H9 (cell line): ENCODE measurements at regions not wholly inside any gene's neighbourhood (a gene's known extent, or its start where the extent isn't known, plus 50 kb on each side); places are given as distances from the start of the nearest gene placed in this dataset.

Source experiments
- DNase-seq: peaks from one replicate; pipeline ENCODE4 v3.0.0-alpha.2; 2017
- H2AFZ ChIP-seq: one replicate; pipeline ENCODE4 v1.6.1; 2013; ENCODE audit warnings: mild to moderate bottlenecking, low read length, control low read depth, moderate library complexity
- H2AK5ac ChIP-seq: 2 replicates; pipeline ENCODE4 v1.6.1; 2013; ENCODE audit warnings: low read length, control low read depth, mixed read lengths; ENCODE audit not compliant: insufficient read length
- H2BK120ac ChIP-seq: one replicate; pipeline ENCODE4 v1.6.1; 2013; ENCODE audit warnings: low read depth, mild to moderate bottlenecking, low read length, control low read depth, inconsistent platforms; ENCODE audit not compliant: poor library complexity, severe bottlenecking
- H2BK12ac ChIP-seq: 2 replicates; pipeline ENCODE4 v1.6.1; 2013; ENCODE audit warnings: low read length, control low read depth, mixed read lengths, low read depth; ENCODE audit not compliant: insufficient read length
- H2BK15ac ChIP-seq: 2 replicates; pipeline ENCODE4 v1.6.1; 2013; ENCODE audit warnings: low read depth, low read length, control low read depth
- H2BK20ac ChIP-seq: one replicate; pipeline ENCODE4 v1.6.1; 2013; ENCODE audit warnings: low read depth, mild to moderate bottlenecking, low read length, control low read depth, inconsistent platforms; ENCODE audit not compliant: poor library complexity, severe bottlenecking
- H2BK5ac ChIP-seq: 2 replicates; pipeline ENCODE4 v1.6.1; 2013; ENCODE audit warnings: low read length, control low read depth, mixed read lengths; ENCODE audit not compliant: insufficient read length
- H3K14ac ChIP-seq: 2 replicates; pipeline ENCODE4 v1.6.1; 2013; ENCODE audit warnings: low read length, control low read depth; ENCODE audit not compliant: insufficient read depth
- H3K18ac ChIP-seq: 2 replicates; pipeline ENCODE4 v1.6.1; 2013; ENCODE audit warnings: low read depth, mild to moderate bottlenecking, mixed read lengths, low read length, control low read depth; ENCODE audit not compliant: insufficient read length
- H3K23ac ChIP-seq: 2 replicates; pipeline ENCODE4 v1.6.1; 2013; ENCODE audit warnings: low read length, control low read depth, mixed read lengths, low read depth; ENCODE audit not compliant: insufficient read length
- H3K23me2 ChIP-seq: 2 replicates; pipeline ENCODE4 v1.6.1; 2013; ENCODE audit warnings: low read depth, mild to moderate bottlenecking, mixed read lengths, low read length, control low read depth; ENCODE audit not compliant: insufficient read length, poor library complexity, severe bottlenecking
- H3K27ac ChIP-seq: 2 replicates; pipeline ENCODE4 v1.5.1; 2013; ENCODE audit warnings: low read length, control low read depth, mixed read lengths, low read depth; ENCODE audit not compliant: insufficient read length
- H3K27me3 ChIP-seq: 2 replicates; pipeline ENCODE4 v1.6.1; 2013; ENCODE audit warnings: low read length, control low read depth, inconsistent platforms; ENCODE audit not compliant: insufficient read depth
- H3K4ac ChIP-seq: 2 replicates; pipeline ENCODE4 v1.6.1; 2013; ENCODE audit warnings: low read depth, mild to moderate bottlenecking, control low read depth, inconsistent platforms, low read length, moderate library complexity
- H3K4me1 ChIP-seq: 2 replicates; pipeline ENCODE4 v1.6.1; 2013; ENCODE audit warnings: low read length, control low read depth, inconsistent platforms; ENCODE audit not compliant: insufficient read depth
- H3K4me2 ChIP-seq: 2 replicates; pipeline ENCODE4 v1.6.1; 2013; ENCODE audit warnings: low read length, control low read depth, mixed read lengths; ENCODE audit not compliant: insufficient read length, insufficient read depth
- H3K56ac ChIP-seq: 2 replicates; pipeline ENCODE4 v1.6.1; 2013; ENCODE audit warnings: low read depth, mild to moderate bottlenecking, mixed read lengths, low read length, control low read depth; ENCODE audit not compliant: insufficient read length
- H3K79me1 ChIP-seq: 2 replicates; pipeline ENCODE4 v1.6.1; 2013; ENCODE audit warnings: low read depth, mild to moderate bottlenecking, moderate library complexity, low read length, control low read depth, inconsistent platforms; ENCODE audit not compliant: insufficient read depth, poor library complexity, severe bottlenecking
- H3K79me2 ChIP-seq: 2 replicates; pipeline ENCODE4 v1.6.1; 2013; ENCODE audit warnings: low read length, control low read depth, inconsistent platforms; ENCODE audit not compliant: insufficient read depth
- H3K9ac ChIP-seq: 2 replicates; pipeline ENCODE4 v1.6.1; 2013; ENCODE audit warnings: low read length, control low read depth, mixed read lengths; ENCODE audit not compliant: insufficient read length; ENCODE audit errors: extremely low read depth
- H3K9me3 ChIP-seq: one replicate; pipeline ENCODE4 v1.6.1; 2013; ENCODE audit warnings: low read depth, low read length, inconsistent platforms; ENCODE audit not compliant: control insufficient read depth
- H3T11ph ChIP-seq: one replicate; pipeline ENCODE4 v1.6.1; 2013; ENCODE audit warnings: mild to moderate bottlenecking, low read length, control low read depth, inconsistent platforms
- H4K20me1 ChIP-seq: one replicate; pipeline ENCODE4 v1.6.1; 2013; ENCODE audit not compliant: control insufficient read depth, insufficient read length, insufficient read depth
- H4K5ac ChIP-seq: 2 replicates; pipeline ENCODE4 v1.6.1; 2013; ENCODE audit warnings: low read depth, mild to moderate bottlenecking, mixed read lengths, low read length, control low read depth; ENCODE audit not compliant: insufficient read length
- H4K8ac ChIP-seq: replicated peaks from 2 replicates; pipeline ENCODE4 v1.6.1; 2013; ENCODE audit warnings: low read length, control low read depth, mixed read lengths, low read depth; ENCODE audit not compliant: insufficient read length
- H4K91ac ChIP-seq: 2 replicates; pipeline ENCODE4 v1.6.1; 2013; ENCODE audit warnings: low read depth, mild to moderate bottlenecking, moderate library complexity, mixed read lengths, low read length, control low read depth; ENCODE audit not compliant: insufficient read length
- H3K27ac Mint-ChIP-seq, 3 experiments: 2 replicates in 2 of 3; 3 replicates in 1 of 3; pipeline ENCODE4 v1.8.0; 2020 to 2021; ENCODE audit warnings: mixed read lengths in 3 of 3, mild to moderate bottlenecking in 1 of 3, moderate library complexity in 1 of 3
- H3K27me3 Mint-ChIP-seq: 2 replicates; pipeline ENCODE4 v1.8.0; 2021; ENCODE audit warnings: low read depth, mild to moderate bottlenecking, moderate library complexity, mixed read lengths
- H3K36me3 Mint-ChIP-seq, 3 experiments: 2 replicates in 2 of 3; 3 replicates in 1 of 3; pipeline ENCODE4 v1.8.0; 2020 to 2021; ENCODE audit warnings: low read depth in 3 of 3, mixed read lengths in 3 of 3; ENCODE audit not compliant: insufficient read depth in 1 of 3
- H3K4me1 Mint-ChIP-seq, 2 experiments: 2 replicates each; pipeline ENCODE4 v1.8.0; 2020; ENCODE audit warnings: mixed read lengths in 2 of 2
- H3K4me3 Mint-ChIP-seq, 2 experiments: 2 replicates in 1 of 2; 3 replicates in 1 of 2; pipeline ENCODE4 v1.8.0; 2020 to 2021; ENCODE audit warnings: mild to moderate bottlenecking in 2 of 2, mixed read lengths in 2 of 2, moderate library complexity in 1 of 2
- H3K9me3 Mint-ChIP-seq, 2 experiments: 2 replicates in 1 of 2; 3 replicates in 1 of 2; pipeline ENCODE4 v1.8.0; 2020; ENCODE audit warnings: mild to moderate bottlenecking in 2 of 2, mixed read lengths in 2 of 2, moderate library complexity in 1 of 2
- WGBS: extraction: QIAGEN DNeasy Blood & Tissue Kit; methylation state at CpG from one replicate; pipeline ENCODE4 v1.1.7; 2013; ENCODE audit warnings: missing lambda C conversion rate, low lambda C conversion rate, mixed read lengths; ENCODE audit not compliant: insufficient read length; ENCODE audit errors: extremely low coverage; 5-methylcytosine and 5-hydroxymethylcytosine counted together
- TF ChIP-seq, protein P1 (sequence below): fragments of 200-600 bp; sonication (generic); conservative IDR thresholded peaks from 3 replicates; pipeline ENCODE4 v1.8.0; 2021; ENCODE audit warnings: antibody characterized with exemption, mild to moderate bottlenecking

GRCh38 chr10:3306050-3306449 is 133.5 kb upstream of the PITRM1 start:
- Histone ChIP-seq H3K27me3 (no peaks in the 10 kb centered on the region), H3T11ph (no peak overlapping the region), H3K4ac (no peak overlapping the region), H2BK5ac (no peak overlapping the region), H4K8ac (no peak overlapping the region), H4K20me1 (no peaks in the 10 kb centered on the region), H3K27ac (no peak overlapping the region), H2BK120ac (no peak overlapping the region), H2AK5ac (no peak overlapping the region), H3K4me1 (no peaks in the 10 kb centered on the region), H4K91ac (no peak overlapping the region), H3K79me2 (no peaks in the 10 kb centered on the region), H2BK20ac (no peak overlapping the region), H4K5ac (no peak overlapping the region), H2AFZ (no peak overlapping the region), H3K4me2 (no peak overlapping the region), H3K23me2 (no peaks in the 10 kb centered on the region), H3K23ac (no peak overlapping the region), H3K9me3 (no peaks in the 10 kb centered on the region), H3K9ac (no peak overlapping the region), H3K79me1 (no peaks in the 10 kb centered on the region), H2BK12ac (no peak overlapping the region), H2BK15ac (no peak overlapping the region), H3K18ac (no peak overlapping the region), H3K56ac (no peak overlapping the region), H3K14ac (no peak overlapping the region)
- Mint-ChIP-seq H3K4me1 (0 out of 4 replicates have a peak, but pooled peaks cover 0 to 2% of the 10 kb centered on the region in 2 experiments), H3K36me3 (no peaks in the 10 kb centered on the region), H3K4me3 (no peak overlapping the region), H3K27me3 (peaks cover 2% of the 10 kb centered on the region; the same call in 1 of the 2 replicates), H3K27ac (no peak overlapping the region), H3K9me3 (no peaks in the 10 kb centered on the region; a peak in 1 of 5 replicates)
- TF ChIP-seq, protein P1, sequence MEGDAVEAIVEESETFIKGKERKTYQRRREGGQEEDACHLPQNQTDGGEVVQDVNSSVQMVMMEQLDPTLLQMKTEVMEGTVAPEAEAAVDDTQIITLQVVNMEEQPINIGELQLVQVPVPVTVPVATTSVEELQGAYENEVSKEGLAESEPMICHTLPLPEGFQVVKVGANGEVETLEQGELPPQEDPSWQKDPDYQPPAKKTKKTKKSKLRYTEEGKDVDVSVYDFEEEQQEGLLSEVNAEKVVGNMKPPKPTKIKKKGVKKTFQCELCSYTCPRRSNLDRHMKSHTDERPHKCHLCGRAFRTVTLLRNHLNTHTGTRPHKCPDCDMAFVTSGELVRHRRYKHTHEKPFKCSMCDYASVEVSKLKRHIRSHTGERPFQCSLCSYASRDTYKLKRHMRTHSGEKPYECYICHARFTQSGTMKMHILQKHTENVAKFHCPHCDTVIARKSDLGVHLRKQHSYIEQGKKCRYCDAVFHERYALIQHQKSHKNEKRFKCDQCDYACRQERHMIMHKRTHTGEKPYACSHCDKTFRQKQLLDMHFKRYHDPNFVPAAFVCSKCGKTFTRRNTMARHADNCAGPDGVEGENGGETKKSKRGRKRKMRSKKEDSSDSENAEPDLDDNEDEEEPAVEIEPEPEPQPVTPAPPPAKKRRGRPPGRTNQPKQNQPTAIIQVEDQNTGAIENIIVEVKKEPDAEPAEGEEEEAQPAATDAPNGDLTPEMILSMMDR, result no peak
- no CpG with 5 or more reads among the region's 2 CpGs for WGBS
- no peak for DNase-seq
